Mucosa of rectum (tissue), 2 donors: ENCODE measurements at regions not wholly inside any gene's neighbourhood (a gene's known extent, or its start where the extent isn't known, plus 50 kb on each side); places are given as distances from the start of the nearest gene placed in this dataset.

Experiments
- H3K27ac ChIP-seq, 2 donors: one replicate each; pipeline ENCODE4 v1.7.0; 2013; ENCODE audit warnings: inconsistent platforms in 2 of 2, low read depth in 2 of 2, low read length in 2 of 2
- H3K27me3 ChIP-seq, 2 donors: one replicate each; pipeline ENCODE4 v1.7.0; 2013; ENCODE audit warnings: low read length in 2 of 2; ENCODE audit not compliant: control insufficient read depth in 2 of 2, insufficient read depth in 2 of 2
- H3K36me3 ChIP-seq, 2 donors: one replicate each; pipeline ENCODE4 v1.7.0; 2013; ENCODE audit warnings: low read length in 2 of 2; ENCODE audit not compliant: control insufficient read depth in 2 of 2, insufficient read depth in 2 of 2
- H3K4me1 ChIP-seq, 2 donors: one replicate each; pipeline ENCODE4 v1.7.0; 2013; ENCODE audit warnings: low read length in 2 of 2, mild to moderate bottlenecking in 1 of 2; ENCODE audit not compliant: control insufficient read depth in 2 of 2, insufficient read depth in 2 of 2
- H3K4me3 ChIP-seq, 2 donors: one replicate each; pipeline ENCODE4 v1.7.0; 2013; ENCODE audit warnings: low read length in 2 of 2
- H3K9ac ChIP-seq, 2 donors: one replicate each; pipeline ENCODE4 v1.7.0; 2013; ENCODE audit warnings: low read length in 2 of 2, low read depth in 1 of 2, mild to moderate bottlenecking in 1 of 2
- H3K9me3 ChIP-seq, 2 donors: one replicate each; pipeline ENCODE4 v1.7.0; 2013; ENCODE audit warnings: low read length in 2 of 2; ENCODE audit not compliant: control insufficient read depth in 2 of 2
- donor health status: healthy.
- donor health status: Normal muscosa, but diverticular disease.

DNA sequence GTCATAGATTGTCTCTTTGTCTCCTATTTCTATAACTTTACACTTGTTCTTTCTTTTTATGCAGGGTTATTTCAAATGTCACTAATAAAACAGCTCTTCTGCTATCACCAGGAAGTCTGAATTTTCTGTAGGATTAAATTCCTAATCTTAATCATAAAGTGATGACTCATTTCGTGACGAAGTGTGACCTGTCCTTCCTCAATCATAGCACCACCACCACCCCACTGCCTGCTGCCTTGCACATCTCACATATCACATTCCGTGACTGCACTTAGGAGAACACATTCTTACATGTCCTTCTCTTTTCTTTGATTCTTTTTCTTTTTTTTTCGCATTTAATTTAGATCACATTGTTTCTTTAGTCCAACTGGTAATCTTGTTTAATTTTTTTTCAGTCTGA, 57.7 kb upstream of the UGT2B7 start:
- Histone ChIP-seq H3K4me1 (no peaks in the 10 kb centered on the region), H3K9ac (no peak overlapping the region), H3K9me3 (no peaks in the 10 kb centered on the region), H3K27me3 (no peaks in the 10 kb centered on the region), H3K27ac (no peak overlapping the region), H3K4me3 (no peak overlapping the region), H3K36me3 (no peaks in the 10 kb centered on the region)

DNA sequence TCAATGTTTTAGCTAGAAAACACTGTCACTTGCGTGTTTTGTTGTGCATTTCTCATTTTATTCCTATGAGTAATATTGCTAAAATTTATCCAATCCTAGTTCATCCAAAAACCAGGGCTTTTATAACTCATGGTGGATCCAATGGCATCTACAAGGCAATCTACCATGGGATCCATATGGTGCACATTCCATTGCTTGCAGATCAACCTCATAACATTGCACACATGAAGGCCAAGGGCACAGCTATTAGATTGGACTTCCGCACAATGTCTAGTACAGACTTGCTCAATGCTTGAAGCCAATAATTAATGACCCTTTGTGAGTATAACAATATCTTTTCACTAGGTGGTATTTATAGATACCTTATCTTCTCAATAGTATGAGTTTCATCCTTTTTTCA, 57.2 kb upstream of the UGT2B7 start:
- Histone ChIP-seq H3K36me3 (no peaks in the 10 kb centered on the region), H3K9me3 (no peaks in the 10 kb centered on the region), H3K4me3 (no peak overlapping the region), H3K27me3 (no peaks in the 10 kb centered on the region), H3K9ac (no peak overlapping the region), H3K4me1 (no peaks in the 10 kb centered on the region), H3K27ac (no peak overlapping the region)

DNA sequence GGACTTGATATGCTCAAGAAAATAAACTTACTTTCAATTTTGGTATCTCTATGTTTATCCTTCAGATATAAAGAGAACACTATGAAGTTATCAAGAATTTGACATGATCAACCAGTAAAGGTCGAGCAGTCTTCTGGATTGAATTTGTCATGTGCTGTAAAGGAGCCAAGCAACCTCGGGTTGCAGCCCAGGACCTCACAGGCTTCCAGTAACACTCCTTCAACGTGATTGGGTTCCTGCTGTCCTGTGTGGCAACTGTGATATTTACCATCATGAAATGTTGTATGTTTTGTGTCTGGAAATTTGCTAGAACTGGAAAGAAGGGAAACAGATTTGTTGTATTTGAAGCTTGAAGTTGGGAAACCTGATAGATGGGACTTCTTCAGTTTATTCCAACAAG, 52.0 kb upstream of the UGT2B7 start:
- Histone ChIP-seq H3K4me3 (no peak overlapping the region), H3K9me3 (no peaks in the 10 kb centered on the region), H3K27me3 (no peaks in the 10 kb centered on the region), H3K9ac (no peak overlapping the region), H3K36me3 (no peaks in the 10 kb centered on the region), H3K4me1 (no peaks in the 10 kb centered on the region), H3K27ac (no peak overlapping the region)
